GM13976 (cell line): ENCODE measurements at regions not wholly inside any gene's neighbourhood (a gene's known extent, or its start where the extent isn't known, plus 50 kb on each side); places are given as distances from the start of the nearest gene placed in this dataset.

ENCODE experiments used
- DNase-seq: peaks from one replicate; pipeline ENCODE4 v3.0.0; 2012; ENCODE audit warnings: low spot score
- in situ Hi-C: fragments of 300-500 bp; cut with MboI; formaldehyde crosslinking; loops from one replicate; pipeline ENCODE4 v1.12.0; 2022; ENCODE audit warnings: low sequenced_read_pairs, mixed read lengths, inconsistent platforms; ENCODE audit not compliant: unreplicated experiment
- TF ChIP-seq, protein P1 (sequence below): IDR thresholded peaks from 2 replicates; pipeline ENCODE4 v1.5.1; 2012; ENCODE audit warnings: borderline replicate concordance, mild to moderate bottlenecking; ENCODE audit not compliant: insufficient read depth; ENCODE audit errors: extremely low read depth, missing control alignments, control extremely low read depth

GRCh38 chr15:47866446-47866845 lies 149.1 kb downstream of the SEMA6D start:
- in situ Hi-C loops = no loop called here
- no peak for DNase-seq
- TF ChIP-seq, protein P1, sequence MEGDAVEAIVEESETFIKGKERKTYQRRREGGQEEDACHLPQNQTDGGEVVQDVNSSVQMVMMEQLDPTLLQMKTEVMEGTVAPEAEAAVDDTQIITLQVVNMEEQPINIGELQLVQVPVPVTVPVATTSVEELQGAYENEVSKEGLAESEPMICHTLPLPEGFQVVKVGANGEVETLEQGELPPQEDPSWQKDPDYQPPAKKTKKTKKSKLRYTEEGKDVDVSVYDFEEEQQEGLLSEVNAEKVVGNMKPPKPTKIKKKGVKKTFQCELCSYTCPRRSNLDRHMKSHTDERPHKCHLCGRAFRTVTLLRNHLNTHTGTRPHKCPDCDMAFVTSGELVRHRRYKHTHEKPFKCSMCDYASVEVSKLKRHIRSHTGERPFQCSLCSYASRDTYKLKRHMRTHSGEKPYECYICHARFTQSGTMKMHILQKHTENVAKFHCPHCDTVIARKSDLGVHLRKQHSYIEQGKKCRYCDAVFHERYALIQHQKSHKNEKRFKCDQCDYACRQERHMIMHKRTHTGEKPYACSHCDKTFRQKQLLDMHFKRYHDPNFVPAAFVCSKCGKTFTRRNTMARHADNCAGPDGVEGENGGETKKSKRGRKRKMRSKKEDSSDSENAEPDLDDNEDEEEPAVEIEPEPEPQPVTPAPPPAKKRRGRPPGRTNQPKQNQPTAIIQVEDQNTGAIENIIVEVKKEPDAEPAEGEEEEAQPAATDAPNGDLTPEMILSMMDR = no peak

DNA sequence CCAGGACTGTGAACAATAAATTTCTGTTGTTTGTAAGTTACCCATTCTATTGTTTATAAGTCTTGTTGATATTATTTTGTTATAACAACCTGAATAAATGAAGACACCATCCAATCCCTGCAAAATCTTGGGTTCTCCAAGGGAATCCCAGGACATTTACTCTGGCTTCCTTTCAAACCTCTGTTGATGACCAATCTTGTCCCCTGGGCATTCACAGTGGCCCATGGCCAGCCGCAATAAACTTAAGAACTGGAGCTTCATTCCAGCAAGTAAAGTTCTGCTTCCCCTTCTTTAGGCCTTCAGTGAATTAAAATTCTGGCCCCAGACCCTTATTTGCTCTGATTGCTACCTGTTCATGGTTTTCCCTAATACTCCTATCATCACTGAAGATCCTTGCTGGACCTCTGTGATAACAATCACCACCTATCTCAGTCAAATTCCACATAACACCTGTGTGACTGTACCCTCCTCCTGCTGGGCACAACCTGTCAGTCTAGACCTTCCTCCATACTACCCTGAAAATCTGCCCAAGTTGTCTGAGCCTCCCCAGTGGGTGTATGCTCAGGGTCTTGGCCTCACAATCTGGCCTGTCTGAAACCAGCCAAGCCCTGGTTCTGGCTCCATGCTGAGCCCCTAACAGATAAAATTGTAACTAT lies 153.1 kb downstream of the SEMA6D start:
- DNase-seq = no peak
- TF ChIP-seq, protein P1 = no peak
- in situ Hi-C loops = no loop called here

- DNase-seq = no peak
These were observed 153.8 kb downstream of the SEMA6D start for GRCh38 chr15:47870956-47871625.

DNA sequence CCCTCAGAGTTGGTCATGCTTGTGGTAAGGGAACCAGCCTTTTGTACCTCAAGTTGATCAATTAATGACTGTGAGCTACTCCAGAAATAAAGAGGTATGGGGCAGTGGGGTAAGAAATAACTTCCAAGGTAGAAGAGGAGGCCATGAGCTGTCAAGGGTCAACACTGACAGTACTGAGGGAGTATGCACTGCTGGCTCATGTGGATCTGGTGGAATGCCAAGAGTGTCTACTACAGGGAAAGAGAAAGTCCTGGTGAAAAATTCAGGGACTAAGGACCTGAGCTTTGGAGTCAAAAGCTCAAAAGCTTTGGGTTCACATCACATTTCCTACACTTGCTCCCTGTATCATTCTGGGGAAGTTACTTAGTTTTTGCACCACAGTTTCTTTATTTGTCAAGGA lies 154.9 kb downstream of the SEMA6D start:
- no peak for DNase-seq
- in situ Hi-C loops = no loop called here
- TF ChIP-seq, protein P1 = no peak

More at GRCh38 chr15:47870956-47871625, 153.8 kb downstream of the SEMA6D start:
- TF ChIP-seq, protein P1 = no peak
- in situ Hi-C loops = no loop called here

DNA sequence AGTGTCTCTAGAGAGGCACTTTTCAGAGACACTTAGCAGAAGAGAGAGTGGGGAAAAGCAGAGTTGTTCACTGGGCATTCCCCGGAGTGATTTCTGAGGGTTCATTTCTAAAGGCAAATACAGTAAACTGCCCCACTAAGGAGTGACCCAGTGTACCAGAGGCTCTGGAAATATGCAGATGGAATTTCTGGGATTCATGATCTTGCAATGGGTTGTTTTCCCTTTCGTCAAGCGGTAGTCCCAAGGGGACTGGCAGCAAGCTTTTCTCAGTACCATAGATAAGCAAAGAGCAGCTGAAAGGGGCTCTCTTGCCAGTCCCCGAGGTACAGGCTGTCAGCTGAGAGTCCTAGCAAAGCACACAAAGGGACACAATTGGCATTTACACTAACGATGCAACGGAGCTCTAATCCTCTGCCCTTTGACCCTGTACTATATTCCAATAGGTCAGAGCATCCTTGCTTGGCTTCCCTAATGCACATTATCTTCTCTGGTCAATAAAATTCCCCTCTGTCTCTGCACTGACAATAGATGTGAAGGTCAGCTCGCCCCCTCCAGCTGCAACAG lies 155.6 kb downstream of the SEMA6D start:
- TF ChIP-seq, protein P1 = no peak
- in situ Hi-C loops = no loop called here
- no peak for DNase-seq

- DNase-seq = no peak
- TF ChIP-seq, protein P1 = no peak
These were observed 159.7 kb downstream of the SEMA6D start for GRCh38 chr15:47876986-47877385.

More at GRCh38 chr15:47876986-47877385, 159.7 kb downstream of the SEMA6D start:
- in situ Hi-C loops = no loop called here
